Hepatocyte (in vitro differentiated cells): ENCODE measurements at regions not wholly inside any gene's neighbourhood (a gene's known extent, or its start where the extent isn't known, plus 50 kb on each side); places are given as distances from the start of the nearest gene placed in this dataset.
"Not testable (repeated sequence)": the region's sequence is repeated elsewhere in the genome, so short reads cannot be mapped to it uniquely, and the experiment has no call there.

Source experiments
- DNase-seq: peaks from one replicate; pipeline ENCODE4 v3.0.0-alpha.2; 2016; ENCODE audit warnings: low spot score
- H2AFZ ChIP-seq: fragments of 200-600 bp; sonication (generic); 2 replicates; pipeline ENCODE4 v1.6.0; 2016; ENCODE audit warnings: antibody characterized with exemption, mild to moderate bottlenecking
- H3K27ac ChIP-seq: fragments of 200-600 bp; sonication (generic); 2 replicates; pipeline ENCODE4 v1.5.1; 2016; ENCODE audit warnings: mild to moderate bottlenecking
- H3K27me3 ChIP-seq: fragments of 200-600 bp; sonication (generic); 2 replicates; pipeline ENCODE4 v1.6.1; 2016
- H3K36me3 ChIP-seq: fragments of 200-600 bp; sonication (generic); replicated peaks from 2 replicates; pipeline ENCODE4 v1.5.1; 2016; ENCODE audit warnings: low read depth; ENCODE audit not compliant: insufficient read depth
- H3K4me1 ChIP-seq: fragments of 200-600 bp; sonication (generic); 2 replicates; pipeline ENCODE4 v1.5.1; 2016; ENCODE audit warnings: mild to moderate bottlenecking, moderate library complexity; ENCODE audit not compliant: insufficient read depth
- H3K4me2 ChIP-seq: fragments of 200-600 bp; sonication (generic); 2 replicates; pipeline ENCODE4 v1.6.0; 2016
- H3K4me3 ChIP-seq: fragments of 200-600 bp; sonication (generic); 2 replicates; pipeline ENCODE4 v1.5.1; 2016; ENCODE audit warnings: mild to moderate bottlenecking
- H3K79me2 ChIP-seq: fragments of 200-600 bp; sonication (generic); 2 replicates; pipeline ENCODE4 v1.6.0; 2017; ENCODE audit warnings: mild to moderate bottlenecking
- H3K9me2 ChIP-seq: fragments of 200-600 bp; sonication (generic); replicated peaks from 2 replicates; pipeline ENCODE4 v1.6.0; 2017; ENCODE audit warnings: mild to moderate bottlenecking; ENCODE audit not compliant: insufficient read depth
- H3K9me3 ChIP-seq: fragments of 200-600 bp; sonication (generic); 2 replicates; pipeline ENCODE4 v1.5.1; 2016; ENCODE audit warnings: low read depth, mild to moderate bottlenecking
- H4K20me1 ChIP-seq: fragments of 200-600 bp; sonication (generic); 2 replicates; pipeline ENCODE4 v1.6.0; 2016; ENCODE audit warnings: mild to moderate bottlenecking; ENCODE audit not compliant: insufficient read depth, poor library complexity, severe bottlenecking
- CTCF ChIP-seq: fragments of 200-600 bp; sonication (generic); IDR thresholded peaks from 2 replicates; pipeline ENCODE4 v1.5.1; 2016; ENCODE audit warnings: antibody characterized with exemption, mild to moderate bottlenecking; ENCODE audit not compliant: poor library complexity
- EZH2 ChIP-seq: fragments of 200-600 bp; sonication (generic); IDR thresholded peaks from 2 replicates; pipeline ENCODE4 v1.6.1; 2016; ENCODE audit warnings: antibody characterized with exemption, mild to moderate bottlenecking, borderline replicate concordance
- EZH2phosphoT487 ChIP-seq: fragments of 200-600 bp; sonication (generic); IDR thresholded peaks from one replicate; pipeline ENCODE4 v1.6.1; 2018; ENCODE audit warnings: antibody characterized with exemption, mild to moderate bottlenecking, low read depth, moderate library complexity; ENCODE audit not compliant: unreplicated experiment, severe bottlenecking
- WGBS: methylation state at CpG from one replicate; pipeline ENCODE4 v1.1.6; 2016; ENCODE audit warnings: low lambda C conversion rate; ENCODE audit errors: missing lambda C conversion rate; 5-methylcytosine and 5-hydroxymethylcytosine counted together

DNA sequence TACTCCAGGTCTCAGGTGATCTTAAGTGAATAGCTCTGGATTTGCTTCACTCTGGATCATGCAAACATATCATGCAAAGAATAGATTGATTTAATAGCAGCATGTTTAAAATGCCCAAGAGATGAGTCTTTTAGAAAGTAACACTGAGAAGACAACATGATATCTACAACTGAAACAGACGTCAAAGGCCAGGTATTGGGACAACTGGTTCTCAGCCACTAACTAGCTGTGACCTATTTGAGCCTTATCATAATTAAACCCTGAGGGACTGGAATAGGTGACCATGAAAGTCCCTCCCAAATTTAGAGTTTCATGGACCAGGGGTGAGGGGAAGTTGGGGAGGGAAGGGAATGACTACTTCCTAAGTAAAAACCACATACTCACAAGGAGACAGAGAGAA, 95.7 kb downstream of the NIBAN1 start:
- no peaks in the 10 kb centered on the region for H3K9me2 ChIP-seq
- no peaks in the 10 kb centered on the region for H4K20me1 ChIP-seq
- H3K9me3 ChIP-seq: no peaks in the 10 kb centered on the region
- no peak for TF ChIP-seq EZH2
- no peak for TF ChIP-seq CTCF
- TF ChIP-seq EZH2phosphoT487: no peak
- no peaks in the 10 kb centered on the region for H3K36me3 ChIP-seq
- DNase-seq: no peak
- no peak overlapping the region for H2AFZ ChIP-seq
- no peaks in the 10 kb centered on the region for H3K79me2 ChIP-seq
- H3K27ac ChIP-seq: no peak overlapping the region
- no peak overlapping the region for H3K4me2 ChIP-seq
- WGBS: 70% methylated on average over 1 of the region's 1 CpG
- H3K4me3 ChIP-seq: no peak overlapping the region
- no peaks in the 10 kb centered on the region for H3K27me3 ChIP-seq
- no peaks in the 10 kb centered on the region for H3K4me1 ChIP-seq

- no peak overlapping the region for H3K4me2 ChIP-seq
- H3K36me3 ChIP-seq: no peaks in the 10 kb centered on the region
- H3K9me2 ChIP-seq: no peaks in the 10 kb centered on the region
- H3K4me1 ChIP-seq: no peaks in the 10 kb centered on the region
- TF ChIP-seq CTCF (no peak), EZH2 (no peak)
- no peaks in the 10 kb centered on the region for H3K79me2 ChIP-seq
- no peaks in the 10 kb centered on the region for H3K9me3 ChIP-seq
- no peak overlapping the region for H2AFZ ChIP-seq
- DNase-seq: no peak
- H3K27me3 ChIP-seq: no peaks in the 10 kb centered on the region
- no peak overlapping the region for H3K27ac ChIP-seq
- no peak overlapping the region for H3K4me3 ChIP-seq
- no peaks in the 10 kb centered on the region for H4K20me1 ChIP-seq
Measured at GRCh38 chr1:184878002-184878401, 96.3 kb downstream of the NIBAN1 start.

GRCh38 chr1:184876015-184876414, 98.3 kb downstream of the NIBAN1 start:
- not testable (repeated sequence) for H2AFZ ChIP-seq, DNase-seq, H3K4me3 ChIP-seq, H3K9me2 ChIP-seq, H3K4me1 ChIP-seq, H3K36me3 ChIP-seq, H3K9me3 ChIP-seq, H3K79me2 ChIP-seq, H4K20me1 ChIP-seq, H3K4me2 ChIP-seq, H3K27me3 ChIP-seq, H3K27ac ChIP-seq
- WGBS: 97% methylated on average over 6 of the region's 6 CpGs

DNA sequence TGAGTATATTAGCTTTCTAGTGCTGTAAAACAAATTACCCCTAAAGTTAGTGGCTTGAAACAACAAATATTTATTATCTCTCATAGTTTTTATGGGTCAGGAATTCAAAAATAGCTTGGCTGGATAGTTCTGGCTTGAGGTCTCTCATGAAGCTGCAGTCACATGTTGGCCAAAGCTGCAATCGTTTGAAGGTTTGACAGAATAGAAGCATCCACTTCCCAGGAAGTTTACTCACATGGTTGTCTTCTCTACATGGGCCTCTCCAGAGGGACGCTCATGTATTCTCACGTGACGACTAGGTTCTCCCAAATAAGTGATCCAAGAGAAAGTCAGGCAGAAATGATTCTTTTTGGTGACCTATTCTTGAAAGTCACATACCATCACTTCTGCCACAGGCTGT, 99.1 kb downstream of the NIBAN1 start:
- no peaks in the 10 kb centered on the region for H3K9me3 ChIP-seq
- no peaks in the 10 kb centered on the region for H3K9me2 ChIP-seq
- TF ChIP-seq EZH2: no peak
- TF ChIP-seq EZH2phosphoT487: no peak
- no peak for TF ChIP-seq CTCF
- DNase-seq: no peak
- H3K4me1 ChIP-seq: no peaks in the 10 kb centered on the region
- no peak overlapping the region for H3K27ac ChIP-seq
- no peak overlapping the region for H3K4me2 ChIP-seq
- no peaks in the 10 kb centered on the region for H4K20me1 ChIP-seq
- H3K79me2 ChIP-seq: no peaks in the 10 kb centered on the region
- H3K27me3 ChIP-seq: no peaks in the 10 kb centered on the region
- no peak overlapping the region for H3K4me3 ChIP-seq
- H3K36me3 ChIP-seq: no peaks in the 10 kb centered on the region
- 82% methylated on average over 4 of the region's 4 CpGs for WGBS
- H2AFZ ChIP-seq: no peak overlapping the region
